ENCODE measurements at regions not wholly inside any gene's neighbourhood (a gene's known extent, or its start where the extent isn't known, plus 50 kb on each side); places are given as distances from the start of the nearest gene placed in this dataset.

GRCh38 chr3:94460931-94461330 is 398.1 kb downstream of the NSUN3 start:
- Histone ChIP-seq H4K20me1 (ENCODE audit: insufficient read depth) (no peaks in the 10 kb centered on the region), H3K36me3 (ENCODE audit: insufficient read depth, low read length) (no peaks in the 10 kb centered on the region), H3K9me3 (ENCODE audit: low read length) (no peaks in the 10 kb centered on the region), H3K27me3 (ENCODE audit: insufficient read depth, low read depth, low read length) (no peaks in the 10 kb centered on the region), H3K9me2 (ENCODE audit: insufficient read depth, low read length) (no peaks in the 10 kb centered on the region), H3K9ac (ENCODE audit: low read length) (no peak overlapping the region), H3K4me3 (ENCODE audit: low read length) (no peak overlapping the region), H2AFZ (ENCODE audit: low read depth, low read length) (no peak overlapping the region), H3K27ac (ENCODE audit: low read length) (no peak overlapping the region), H3F3A (ENCODE audit: insufficient read depth, low read length, poor library complexity, severe bottlenecking) (no peaks in the 10 kb centered on the region), H3K79me2 (replicated peaks; ENCODE audit: insufficient read depth, low read length) (no peaks in the 10 kb centered on the region), H3K4me2 (ENCODE audit: low read length) (no peak overlapping the region)
- no peak for TF ChIP-seq EP300 (conservative IDR thresholded peaks at IDR 0.05; ENCODE audit: poor library complexity, severe bottlenecking)
- no peak for TF ChIP-seq REST (IDR thresholded peaks at IDR 0.05; ENCODE audit: borderline replicate concordance)
- TF ChIP-seq POLR2AphosphoS5 (IDR thresholded peaks at IDR 0.05) = no peak
- no peak for TF ChIP-seq TAF1 (IDR thresholded peaks at IDR 0.05; ENCODE audit: low read depth)
- TF ChIP-seq SMC3 (conservative IDR thresholded peaks at IDR 0.05; ENCODE audit: poor library complexity) = no peak
- no peak for TF ChIP-seq EZH2 (IDR thresholded peaks at IDR 0.05; ENCODE audit: borderline replicate concordance, insufficient read depth, low read length, poor library complexity, severe bottlenecking)
- no peak for TF ChIP-seq RAD21 (conservative IDR thresholded peaks at IDR 0.05)
- no peak for TF ChIP-seq CTCF (IDR thresholded peaks at IDR 0.05; ENCODE audit: poor library complexity, severe bottlenecking)
- no peak for TF ChIP-seq MXI1 (conservative IDR thresholded peaks at IDR 0.05; ENCODE audit: poor library complexity, severe bottlenecking)

- H3K36me3 ChIP-seq (ENCODE audit: insufficient read depth, low read length) = no peaks in the 10 kb centered on the region
- H3K9me3 ChIP-seq (ENCODE audit: low read length) = no peaks in the 10 kb centered on the region
- H3K79me2 ChIP-seq (replicated peaks; ENCODE audit: insufficient read depth, low read length) = no peaks in the 10 kb centered on the region
- H4K20me1 ChIP-seq (ENCODE audit: insufficient read depth) = no peaks in the 10 kb centered on the region
- H3K4me2 ChIP-seq (ENCODE audit: low read length) = no peak overlapping the region
- no peaks in the 10 kb centered on the region for H3K27me3 ChIP-seq (ENCODE audit: insufficient read depth, low read depth, low read length)
- no peak for TF ChIP-seq SMC3 (conservative IDR thresholded peaks at IDR 0.05; ENCODE audit: poor library complexity)
- TF ChIP-seq POLR2AphosphoS5 (IDR thresholded peaks at IDR 0.05) = no peak
- no peak for TF ChIP-seq EZH2 (IDR thresholded peaks at IDR 0.05; ENCODE audit: borderline replicate concordance, insufficient read depth, low read length, poor library complexity, severe bottlenecking)
- no peak for TF ChIP-seq TAF1 (IDR thresholded peaks at IDR 0.05; ENCODE audit: low read depth)
- TF ChIP-seq EP300 (conservative IDR thresholded peaks at IDR 0.05; ENCODE audit: poor library complexity, severe bottlenecking) = no peak
- TF ChIP-seq RAD21 (conservative IDR thresholded peaks at IDR 0.05) = no peak
- H3K9me2 ChIP-seq (ENCODE audit: insufficient read depth, low read length) = no peaks in the 10 kb centered on the region
- no peak overlapping the region for H3K27ac ChIP-seq (ENCODE audit: low read length)
- H3F3A ChIP-seq (ENCODE audit: insufficient read depth, low read length, poor library complexity, severe bottlenecking) = no peaks in the 10 kb centered on the region
- H2AFZ ChIP-seq (ENCODE audit: low read depth, low read length) = no peak overlapping the region
- H3K4me3 ChIP-seq (ENCODE audit: low read length) = no peak overlapping the region
- no peak overlapping the region for H3K9ac ChIP-seq (ENCODE audit: low read length)
Measured at GRCh38 chr3:94462931-94463330, 400.1 kb downstream of the NSUN3 start.
